Hepatocyte (in vitro differentiated cells): ENCODE measurements at regions not wholly inside any gene's neighbourhood (a gene's known extent, or its start where the extent isn't known, plus 50 kb on each side); places are given as distances from the start of the nearest gene placed in this dataset.

Experiments
- DNase-seq: peaks from one replicate; pipeline ENCODE4 v3.0.0-alpha.2; 2016; ENCODE audit warnings: low spot score
- H2AFZ ChIP-seq: fragments of 200-600 bp; sonication (generic); 2 replicates; pipeline ENCODE4 v1.6.0; 2016; ENCODE audit warnings: antibody characterized with exemption, mild to moderate bottlenecking
- H3K27ac ChIP-seq: fragments of 200-600 bp; sonication (generic); 2 replicates; pipeline ENCODE4 v1.5.1; 2016; ENCODE audit warnings: mild to moderate bottlenecking
- H3K27me3 ChIP-seq: fragments of 200-600 bp; sonication (generic); 2 replicates; pipeline ENCODE4 v1.6.1; 2016
- H3K36me3 ChIP-seq: fragments of 200-600 bp; sonication (generic); replicated peaks from 2 replicates; pipeline ENCODE4 v1.5.1; 2016; ENCODE audit warnings: low read depth; ENCODE audit not compliant: insufficient read depth
- H3K4me1 ChIP-seq: fragments of 200-600 bp; sonication (generic); 2 replicates; pipeline ENCODE4 v1.5.1; 2016; ENCODE audit warnings: mild to moderate bottlenecking, moderate library complexity; ENCODE audit not compliant: insufficient read depth
- H3K4me2 ChIP-seq: fragments of 200-600 bp; sonication (generic); 2 replicates; pipeline ENCODE4 v1.6.0; 2016
- H3K4me3 ChIP-seq: fragments of 200-600 bp; sonication (generic); 2 replicates; pipeline ENCODE4 v1.5.1; 2016; ENCODE audit warnings: mild to moderate bottlenecking
- H3K79me2 ChIP-seq: fragments of 200-600 bp; sonication (generic); 2 replicates; pipeline ENCODE4 v1.6.0; 2017; ENCODE audit warnings: mild to moderate bottlenecking
- H3K9me2 ChIP-seq: fragments of 200-600 bp; sonication (generic); replicated peaks from 2 replicates; pipeline ENCODE4 v1.6.0; 2017; ENCODE audit warnings: mild to moderate bottlenecking; ENCODE audit not compliant: insufficient read depth
- H3K9me3 ChIP-seq: fragments of 200-600 bp; sonication (generic); 2 replicates; pipeline ENCODE4 v1.5.1; 2016; ENCODE audit warnings: low read depth, mild to moderate bottlenecking
- H4K20me1 ChIP-seq: fragments of 200-600 bp; sonication (generic); 2 replicates; pipeline ENCODE4 v1.6.0; 2016; ENCODE audit warnings: mild to moderate bottlenecking; ENCODE audit not compliant: insufficient read depth, poor library complexity, severe bottlenecking
- CTCF ChIP-seq: fragments of 200-600 bp; sonication (generic); IDR thresholded peaks from 2 replicates; pipeline ENCODE4 v1.5.1; 2016; ENCODE audit warnings: antibody characterized with exemption, mild to moderate bottlenecking; ENCODE audit not compliant: poor library complexity
- EZH2 ChIP-seq: fragments of 200-600 bp; sonication (generic); IDR thresholded peaks from 2 replicates; pipeline ENCODE4 v1.6.1; 2016; ENCODE audit warnings: antibody characterized with exemption, mild to moderate bottlenecking, borderline replicate concordance
- EZH2phosphoT487 ChIP-seq: fragments of 200-600 bp; sonication (generic); IDR thresholded peaks from one replicate; pipeline ENCODE4 v1.6.1; 2018; ENCODE audit warnings: antibody characterized with exemption, mild to moderate bottlenecking, low read depth, moderate library complexity; ENCODE audit not compliant: unreplicated experiment, severe bottlenecking
- WGBS: methylation state at CpG from one replicate; pipeline ENCODE4 v1.1.6; 2016; ENCODE audit warnings: low lambda C conversion rate; ENCODE audit errors: missing lambda C conversion rate; 5-methylcytosine and 5-hydroxymethylcytosine counted together

GRCh38 chr6:97460394-97461080 is 177.5 kb upstream of the MMS22L start:
- H3K79me2 ChIP-seq, result no peaks in the 10 kb centered on the region
- no peaks in the 10 kb centered on the region for H4K20me1 ChIP-seq
- no peak overlapping the region for H3K4me3 ChIP-seq
- no peaks in the 10 kb centered on the region for H3K9me2 ChIP-seq
- H3K27me3 ChIP-seq, result no peaks in the 10 kb centered on the region
- TF ChIP-seq EZH2, result no peak
- no peak for TF ChIP-seq CTCF
- no peak for TF ChIP-seq EZH2phosphoT487
- no peak overlapping the region for H3K27ac ChIP-seq
- H3K4me1 ChIP-seq, result no peaks in the 10 kb centered on the region
- H3K9me3 ChIP-seq, result no peaks in the 10 kb centered on the region
- no peak overlapping the region for H3K4me2 ChIP-seq
- H2AFZ ChIP-seq, result no peak overlapping the region
- WGBS, result 89% methylated on average over 7 of the region's 7 CpGs
- H3K36me3 ChIP-seq, result no peaks in the 10 kb centered on the region
- DNase-seq, result no peak

GRCh38 chr6:97461218-97461617 is 178.2 kb upstream of the MMS22L start:
- TF ChIP-seq CTCF (no peak), EZH2 (no peak), EZH2phosphoT487 (no peak)
- Histone ChIP-seq H2AFZ (no peak overlapping the region), H3K4me2 (no peak overlapping the region), H3K4me3 (no peak overlapping the region), H4K20me1 (no peaks in the 10 kb centered on the region), H3K9me3 (no peaks in the 10 kb centered on the region), H3K9me2 (no peaks in the 10 kb centered on the region), H3K27me3 (no peaks in the 10 kb centered on the region), H3K36me3 (no peaks in the 10 kb centered on the region), H3K79me2 (no peaks in the 10 kb centered on the region), H3K27ac (no peak overlapping the region), H3K4me1 (no peaks in the 10 kb centered on the region)
- 69% methylated on average over 3 of the region's 3 CpGs for WGBS
- no peak for DNase-seq

GRCh38 chr6:97462031-97462430 is 179.0 kb upstream of the MMS22L start:
- Histone ChIP-seq H3K79me2 (no peaks in the 10 kb centered on the region), H4K20me1 (no peaks in the 10 kb centered on the region), H3K9me2 (no peaks in the 10 kb centered on the region), H3K36me3 (no peaks in the 10 kb centered on the region), H3K27me3 (no peaks in the 10 kb centered on the region), H3K4me2 (no peak overlapping the region), H3K9me3 (no peaks in the 10 kb centered on the region), H3K4me1 (no peaks in the 10 kb centered on the region), H2AFZ (no peak overlapping the region), H3K27ac (no peak overlapping the region), H3K4me3 (no peak overlapping the region)
- no peak for DNase-seq
- WGBS, result 89% methylated on average over 3 of the region's 3 CpGs
- TF ChIP-seq EZH2phosphoT487, result no peak
- TF ChIP-seq CTCF, result no peak
- TF ChIP-seq EZH2, result no peak
